ENCODE measurements at regions not wholly inside any gene's neighbourhood (a gene's known extent, or its start where the extent isn't known, plus 50 kb on each side); places are given as distances from the start of the nearest gene placed in this dataset.
A peak's percentile ranks its signal among the peaks of the same experiment; 100 is the strongest.

DNA sequence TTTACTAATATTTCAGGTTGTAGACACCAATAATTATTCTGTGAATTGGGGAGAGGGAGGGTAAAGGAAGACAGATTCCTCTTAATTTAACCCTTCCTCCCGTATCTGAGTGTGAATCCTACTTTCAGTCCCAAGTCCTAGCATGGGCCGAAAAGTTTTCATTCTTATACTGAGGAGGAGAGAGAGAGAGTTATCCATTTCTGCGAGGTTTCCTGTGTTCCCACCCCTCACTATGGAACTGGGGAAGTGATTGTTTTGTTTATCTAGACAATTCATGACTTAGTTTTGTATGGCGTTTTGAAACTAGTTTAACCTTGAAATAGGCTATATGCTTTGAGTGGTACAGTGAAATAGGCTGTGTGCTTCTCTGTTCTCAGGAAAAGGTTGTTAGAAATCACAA is 134.0 kb upstream of the DPYD start:
- no peak for DNase-seq

DNA sequence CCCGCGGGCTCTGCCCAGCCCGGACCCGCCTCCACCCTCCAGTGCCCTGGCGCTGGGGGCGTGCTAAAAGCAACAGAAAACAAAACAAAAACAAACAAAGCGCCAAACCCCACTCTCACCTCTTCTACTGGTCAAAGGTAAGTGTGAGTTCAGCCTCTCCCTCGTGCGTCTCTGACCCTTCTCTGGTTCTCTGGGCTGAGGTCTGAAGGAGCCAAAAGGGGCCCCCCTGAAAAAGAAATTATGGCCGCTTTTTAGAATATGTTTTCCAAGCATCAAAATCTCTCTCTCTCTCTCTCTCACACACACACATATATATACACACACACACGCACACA is 133.5 kb upstream of the DPYD start:
- DNase-seq = no peak

GRCh38 chr1:98053471-98054366 is 132.9 kb upstream of the DPYD start:
- DNase-seq = peak; percentile 17

GRCh38 chr1:98051065-98051675 is 130.3 kb upstream of the DPYD start:
- DNase-seq = peak; percentile 64

GRCh38 chr1:98049370-98050135 is 128.7 kb upstream of the DPYD start:
- DNase-seq = peak; percentile 29

DNA sequence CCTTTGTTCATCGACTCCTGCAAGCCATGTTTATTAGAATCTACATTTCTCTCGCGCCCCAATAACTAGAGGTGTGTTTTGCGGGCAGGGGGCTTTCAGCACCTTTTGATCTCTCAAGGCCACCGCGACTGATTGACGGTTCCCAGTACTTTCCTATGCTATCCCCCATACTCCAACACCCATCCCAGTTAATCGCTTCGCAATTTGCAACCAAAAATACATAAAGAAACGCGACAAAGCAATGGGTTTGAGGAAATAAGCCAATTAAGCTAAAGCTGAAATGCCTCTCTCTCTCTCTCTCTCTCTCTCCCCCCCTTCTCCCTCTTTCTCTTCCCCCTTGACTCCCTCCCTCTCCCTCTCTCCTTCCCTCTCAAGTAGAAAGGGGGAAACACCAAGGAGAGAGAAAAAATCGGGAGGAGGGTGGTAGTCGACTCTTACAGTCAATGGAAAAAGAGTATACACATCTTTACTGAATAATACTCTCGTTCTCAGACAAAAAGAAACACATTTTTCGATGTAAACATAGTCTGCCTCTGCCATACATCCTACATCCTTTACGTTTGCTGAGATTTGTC is 128.0 kb upstream of the DPYD start:
- no peak for DNase-seq

DNA sequence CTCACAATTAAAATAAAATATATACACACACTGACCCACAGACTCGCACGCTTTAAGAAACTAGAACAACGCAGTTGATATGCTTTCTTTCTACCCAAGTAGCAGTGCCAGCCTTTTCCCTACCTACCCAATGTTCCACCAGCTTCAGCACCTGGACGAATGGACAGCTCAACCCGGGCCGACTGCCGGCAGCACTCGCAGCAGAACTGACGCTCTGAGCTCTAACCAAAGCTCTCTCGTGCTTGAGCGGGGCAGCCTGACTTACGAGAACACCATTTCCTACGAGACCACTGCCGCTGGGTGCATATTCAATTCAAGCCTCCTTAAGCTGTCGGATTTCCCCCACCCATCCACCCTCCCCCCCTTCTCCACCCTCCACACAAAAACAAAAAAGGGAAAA is 127.4 kb upstream of the DPYD start:
- peak; percentile 8 for DNase-seq

DNA sequence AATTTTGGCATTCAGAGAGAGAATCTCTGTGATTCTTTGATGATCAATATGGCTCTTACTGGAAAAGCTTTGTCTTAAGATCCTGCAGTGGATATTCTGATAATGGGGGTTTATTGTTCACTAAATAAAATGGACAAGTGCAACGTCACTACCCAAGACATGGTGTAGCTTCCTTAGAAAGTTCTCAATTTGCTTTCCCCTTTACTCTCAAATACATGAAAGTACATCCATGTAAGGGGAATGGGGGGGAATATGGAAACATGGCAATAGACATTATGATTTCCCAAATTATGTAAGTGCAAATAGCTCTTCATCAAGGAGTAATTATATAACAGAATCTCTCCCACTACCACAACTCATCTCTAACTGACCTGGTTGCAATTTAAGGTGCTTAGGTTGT is 126.3 kb upstream of the DPYD start:
- no peak for DNase-seq

- peak; percentile 31 for DNase-seq
These were observed 125.2 kb upstream of the DPYD start for GRCh38 chr1:98045767-98046641.

- DNase-seq = no peak
These were observed 124.5 kb upstream of the DPYD start for GRCh38 chr1:98045211-98045766.

DNA sequence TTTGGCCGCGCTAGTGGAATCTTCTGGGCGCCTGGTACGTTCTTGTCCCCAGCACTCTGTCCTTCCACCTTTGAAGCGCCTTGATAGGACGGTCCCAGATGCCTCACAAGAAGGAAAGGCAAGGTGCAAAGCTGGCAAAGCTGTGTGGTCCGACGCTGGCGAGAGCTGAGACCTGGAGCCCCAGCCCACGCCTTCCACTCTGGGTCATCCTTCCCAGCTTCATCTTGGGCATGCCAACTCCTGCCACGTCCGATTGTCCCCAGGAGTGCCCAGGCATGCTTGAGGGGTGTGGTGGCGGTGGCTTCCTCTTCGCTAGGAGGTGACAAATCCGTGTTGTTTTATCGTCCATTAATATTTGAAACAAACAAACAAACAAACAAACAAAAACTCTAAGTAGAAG is 123.9 kb upstream of the DPYD start:
- no peak for DNase-seq

DNA sequence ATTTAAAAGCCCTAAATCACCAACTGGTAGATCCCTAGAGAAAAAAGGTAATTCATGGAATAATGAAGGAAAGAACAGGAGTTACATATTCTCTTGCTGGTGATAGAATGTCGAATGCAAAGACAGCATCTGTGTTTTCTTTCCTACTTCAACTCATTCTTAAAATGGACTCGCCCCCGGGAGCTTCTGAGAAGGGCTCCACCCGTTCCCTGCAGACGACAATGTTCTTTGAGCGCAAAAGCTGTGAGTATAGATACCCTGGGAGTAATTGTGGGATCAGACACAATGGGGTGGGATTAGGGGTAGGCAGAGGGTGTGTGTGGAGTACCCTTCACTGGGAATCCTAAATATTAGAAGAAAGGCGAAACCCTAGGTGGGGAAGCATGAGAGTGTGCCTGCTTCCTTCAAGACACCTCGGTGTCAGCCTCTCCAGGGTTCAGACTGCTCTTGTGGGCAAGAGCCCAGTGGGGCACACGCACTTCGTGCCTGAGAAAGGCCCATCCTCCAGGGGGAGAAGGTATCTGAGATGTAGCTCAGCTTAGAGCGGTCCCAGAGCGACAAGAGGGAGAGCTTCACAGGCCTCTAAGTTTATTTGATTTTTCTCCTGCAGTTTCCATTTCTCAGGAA is 123.3 kb upstream of the DPYD start:
- DNase-seq = no peak

DNA sequence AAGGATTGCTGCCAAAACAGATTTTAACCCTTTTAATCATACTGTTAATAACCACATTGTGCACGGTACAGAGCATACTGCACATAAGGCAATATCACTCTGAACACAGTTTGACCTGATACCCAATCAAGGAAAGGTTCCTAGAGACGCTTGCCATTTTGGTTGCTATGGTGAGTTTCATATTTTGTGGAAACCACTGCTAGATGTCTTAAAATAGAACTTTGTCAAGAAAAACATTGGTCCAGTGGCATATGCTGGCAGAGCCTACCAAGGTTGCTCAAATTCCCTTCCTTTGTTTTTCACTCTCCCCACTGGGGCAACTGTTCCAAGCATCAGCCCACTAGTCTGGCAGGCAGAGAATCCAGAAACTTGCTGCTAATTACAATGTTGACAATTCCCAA is 114.8 kb upstream of the DPYD start:
- DNase-seq = no peak

- no peak for DNase-seq
These were observed 113.7 kb upstream of the DPYD start for GRCh38 chr1:98034505-98034904.

DNA sequence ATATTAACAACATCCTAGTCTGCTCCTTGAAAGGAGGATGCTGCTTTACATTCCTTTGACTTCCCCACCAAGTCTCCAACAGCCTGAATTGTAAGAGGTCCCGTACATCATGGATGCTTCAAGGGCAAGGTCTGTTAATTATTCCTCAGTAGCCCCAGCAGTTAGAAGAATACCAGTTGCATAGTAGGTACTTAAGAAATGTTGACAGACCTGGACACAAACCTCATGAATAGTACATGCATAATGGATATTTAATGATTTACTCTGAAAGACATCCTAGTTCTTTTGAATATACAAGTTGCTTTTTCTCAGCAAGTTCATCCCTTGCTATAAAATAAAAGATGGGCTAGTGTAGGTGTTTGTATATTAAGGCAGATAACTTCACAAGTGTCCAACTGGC is 112.1 kb upstream of the DPYD start:
- DNase-seq = no peak

GRCh38 chr1:98030976-98031375 is 110.1 kb upstream of the DPYD start:
- no peak for DNase-seq

- DNase-seq = no peak
These were observed 109.6 kb upstream of the DPYD start for GRCh38 chr1:98030483-98030882.

DNA sequence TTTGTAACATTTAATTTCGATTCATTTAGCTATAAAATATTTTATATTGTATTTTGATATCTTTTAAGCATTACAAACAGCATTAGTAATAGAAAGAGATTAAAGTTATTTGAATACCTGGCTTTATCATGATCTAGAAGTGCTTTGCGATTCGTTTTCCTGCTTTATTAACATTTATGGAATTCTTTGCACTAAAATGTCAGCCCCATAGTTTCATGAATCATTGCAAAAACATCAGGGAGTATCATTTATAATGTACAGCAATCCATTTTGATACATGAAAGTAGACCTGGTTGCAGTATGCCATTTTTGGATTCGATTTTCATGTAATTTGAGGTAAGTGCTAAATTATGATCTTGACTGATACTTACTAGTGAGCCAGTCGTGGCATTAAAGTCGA is 108.0 kb upstream of the DPYD start:
- no peak for DNase-seq

DNA sequence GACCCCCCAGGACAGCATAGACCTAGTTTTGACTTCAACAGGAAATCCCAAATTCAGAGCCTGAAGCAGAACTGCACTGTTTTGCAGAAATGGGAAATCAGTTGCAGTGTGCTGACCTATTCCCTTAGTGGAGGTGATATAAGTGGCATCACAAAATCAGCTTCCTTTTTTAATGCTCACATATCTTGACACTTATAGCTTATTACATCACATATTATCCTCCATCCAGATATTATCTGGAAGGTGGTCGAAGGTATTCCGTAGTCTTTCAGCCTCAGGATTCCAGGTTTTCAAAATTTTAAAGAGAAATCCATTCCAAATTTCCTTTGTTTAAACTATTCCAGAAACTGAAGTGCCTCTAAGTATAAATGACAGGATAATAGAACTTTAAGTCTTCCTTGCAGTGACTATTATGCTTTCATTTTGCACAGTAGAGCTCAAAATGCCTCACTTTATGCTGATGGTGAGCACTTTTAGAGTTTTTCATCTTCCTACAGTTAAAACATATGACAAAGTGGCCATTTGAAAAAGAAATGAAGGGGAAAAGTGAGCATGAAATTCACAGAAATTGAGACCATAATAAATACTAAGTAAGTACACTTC is 106.4 kb upstream of the DPYD start:
- no peak for DNase-seq

- DNase-seq = no peak
These were observed 105.0 kb upstream of the DPYD start for GRCh38 chr1:98025858-98026257.

GRCh38 chr1:98021126-98021525 is 100.3 kb upstream of the DPYD start:
- DNase-seq = no peak

Data from NCI-H1092 treated with DMSO at 0.1 percent for 48 hours (cell line).